HG03196 (cell line): ENCODE measurements at regions not wholly inside any gene's neighbourhood (a gene's known extent, or its start where the extent isn't known, plus 50 kb on each side); places are given as distances from the start of the nearest gene placed in this dataset.
"Not testable (repeated sequence)": the region's sequence is repeated elsewhere in the genome, so short reads cannot be mapped to it uniquely, and the experiment has no call there.

Experiments used
- ATAC-seq: cut with Tn5 transposase; IDR thresholded peaks from one replicate; pipeline ENCODE4 v1.9.1; 2021; ENCODE audit not compliant: unreplicated experiment

- no peak for ATAC-seq
Measured at GRCh38 chr15:81901319-81901718, 144.5 kb downstream of the MEX3B start.

GRCh38 chr15:81899730-81900129 lies 146.1 kb downstream of the MEX3B start:
- no peak for ATAC-seq

DNA sequence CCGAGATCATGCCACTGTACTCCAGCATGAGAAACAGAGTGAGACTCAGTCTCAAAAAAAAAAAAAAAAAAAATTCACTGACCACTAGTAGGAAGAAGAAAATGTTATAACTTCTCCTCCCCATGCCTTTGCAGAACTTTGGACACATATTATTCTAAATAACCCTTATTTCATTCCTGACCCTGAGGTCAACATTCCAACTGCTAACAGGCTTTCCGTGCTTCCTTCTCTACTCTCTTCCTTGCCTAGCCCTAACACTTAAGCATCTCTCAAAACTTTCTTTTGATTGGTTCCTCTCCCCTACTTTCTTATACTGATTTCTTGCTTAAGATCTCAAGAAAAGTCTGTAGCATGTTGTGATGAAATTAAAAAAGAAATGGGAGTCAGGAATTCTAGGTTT lies 146.8 kb downstream of the MEX3B start:
- no peak for ATAC-seq

DNA sequence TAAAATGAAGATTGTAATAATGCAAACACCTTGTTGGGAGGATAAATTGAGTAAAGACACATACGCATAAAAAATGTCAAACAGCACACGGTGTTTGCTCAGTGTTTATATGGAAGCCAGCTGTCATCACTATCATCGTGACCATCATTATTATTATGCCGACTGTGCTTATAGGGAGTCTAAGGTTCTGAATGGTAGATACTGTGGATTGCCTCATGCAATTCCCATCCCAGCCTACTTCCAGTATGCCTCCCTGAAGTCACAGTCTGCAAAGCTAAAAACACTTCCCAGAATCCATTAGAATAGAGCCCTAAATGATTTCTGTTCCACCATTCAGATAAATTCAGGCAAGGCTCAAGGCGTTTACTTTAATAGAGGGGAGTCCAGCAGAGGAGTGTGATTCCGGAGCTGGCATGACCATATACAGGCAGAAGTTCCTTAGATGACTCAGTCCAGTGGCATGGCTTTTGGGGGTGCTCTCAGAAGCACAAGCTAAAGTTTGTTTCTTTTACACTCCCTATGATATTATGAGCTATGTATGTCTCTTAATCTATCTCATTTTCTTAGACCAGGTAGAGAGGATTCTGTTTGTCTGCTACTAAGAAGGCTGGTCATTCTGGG lies 148.7 kb downstream of the MEX3B start:
- no peak for ATAC-seq

DNA sequence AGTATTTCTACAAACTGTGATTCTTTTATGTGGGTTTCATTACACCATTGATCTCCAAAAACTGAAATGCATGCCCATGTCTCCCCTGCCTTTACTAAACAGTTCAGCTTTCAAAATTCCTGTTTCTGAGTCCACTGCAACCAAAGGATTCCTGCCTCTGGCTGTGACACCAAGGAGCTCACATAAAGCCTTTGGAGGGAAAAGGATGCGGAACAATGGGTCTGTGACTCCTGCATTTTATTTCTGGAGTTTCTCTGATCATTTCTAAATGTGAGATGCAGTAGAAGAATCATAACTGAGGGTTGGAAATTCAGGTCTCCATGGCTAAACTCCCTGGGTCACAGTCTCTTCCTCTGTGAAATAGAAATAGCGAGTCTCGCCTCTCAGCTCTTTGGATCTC lies 149.5 kb downstream of the MEX3B start:
- ATAC-seq, result no peak

DNA sequence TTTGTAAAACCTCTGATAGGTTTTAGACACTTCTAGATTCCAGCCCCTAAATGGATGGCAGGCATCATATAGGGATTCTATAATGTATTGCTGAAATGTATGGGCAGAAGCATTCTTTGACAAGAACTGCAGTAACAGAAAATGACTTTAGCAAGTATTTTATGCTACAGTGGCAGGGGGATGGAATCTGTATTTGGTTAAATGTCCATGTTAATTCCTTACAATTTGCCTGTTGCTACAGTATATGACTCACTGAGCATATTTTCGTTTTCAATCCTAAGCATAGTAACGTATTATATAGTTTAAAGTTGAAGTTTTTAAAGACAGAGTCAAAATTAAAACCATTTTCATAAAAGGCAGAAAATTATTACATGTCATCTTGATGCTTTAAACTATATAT lies 150.1 kb downstream of the MEX3B start:
- no peak for ATAC-seq

DNA sequence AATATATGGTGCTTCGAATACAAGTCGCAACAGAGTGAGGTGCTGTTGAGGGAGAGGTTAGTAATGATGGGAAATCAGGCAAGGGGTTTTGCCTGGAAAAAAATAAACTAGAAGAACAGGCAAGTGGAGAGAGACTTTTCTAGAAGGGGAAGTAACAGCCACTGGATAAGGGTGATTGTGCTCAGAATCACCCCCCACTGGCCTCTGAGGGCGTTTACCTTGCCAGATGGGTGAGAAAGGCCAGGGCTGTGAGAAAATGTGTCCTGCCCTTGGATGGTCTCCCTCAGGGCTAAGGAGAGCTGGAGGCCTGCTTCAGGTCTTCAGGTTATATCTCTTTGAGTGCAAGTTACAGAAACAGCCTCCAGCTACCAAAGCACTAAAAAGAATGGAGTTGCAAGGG lies 151.8 kb downstream of the MEX3B start:
- no peak for ATAC-seq

DNA sequence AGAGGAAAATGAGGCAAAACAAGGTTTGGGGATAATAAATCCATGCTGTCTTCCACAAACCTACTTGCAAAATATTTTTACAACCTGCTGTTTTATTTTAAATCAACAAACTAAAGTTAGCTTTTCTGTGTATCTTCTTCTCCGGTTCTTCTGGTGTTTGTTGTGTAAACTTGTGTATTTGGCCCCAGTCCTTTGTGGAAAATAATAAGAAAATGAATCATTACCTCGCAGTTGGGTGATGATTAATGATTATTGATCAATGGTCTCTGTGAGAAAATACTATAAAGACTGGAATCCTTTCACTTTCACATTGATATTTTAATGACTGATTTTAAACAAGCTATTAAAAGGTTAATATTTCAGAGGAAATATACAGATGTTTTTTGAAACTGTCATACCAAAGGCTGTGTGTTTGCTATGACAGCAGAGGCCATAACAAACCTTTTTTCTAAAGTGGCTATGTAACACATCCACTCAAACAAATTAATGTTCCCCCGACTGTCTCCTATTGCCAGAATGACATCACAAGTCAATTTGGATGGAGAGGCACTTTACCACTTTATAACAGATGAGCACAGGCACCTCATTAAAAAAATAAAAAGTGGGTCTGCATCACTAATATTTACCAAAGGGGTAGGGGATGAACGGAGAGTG lies 152.5 kb downstream of the MEX3B start:
- no peak for ATAC-seq

DNA sequence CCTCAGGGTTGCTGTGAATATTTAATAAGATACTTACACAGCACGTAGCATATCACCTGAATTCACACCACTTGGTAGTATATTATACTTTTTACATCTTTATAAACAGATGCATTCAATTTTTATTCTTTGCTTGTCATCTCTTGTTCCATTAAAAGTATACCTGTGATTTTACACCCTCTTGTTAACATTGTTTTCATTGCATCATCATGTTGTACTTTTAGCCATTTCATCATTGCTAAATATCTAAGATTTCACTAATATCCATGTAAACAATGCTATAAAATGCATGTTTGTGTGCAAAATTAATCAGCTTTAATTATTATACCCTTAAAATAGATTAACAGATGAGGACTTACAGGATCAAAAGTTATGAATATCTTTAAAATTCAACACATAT lies 155.3 kb downstream of the MEX3B start:
- ATAC-seq, result no peak

DNA sequence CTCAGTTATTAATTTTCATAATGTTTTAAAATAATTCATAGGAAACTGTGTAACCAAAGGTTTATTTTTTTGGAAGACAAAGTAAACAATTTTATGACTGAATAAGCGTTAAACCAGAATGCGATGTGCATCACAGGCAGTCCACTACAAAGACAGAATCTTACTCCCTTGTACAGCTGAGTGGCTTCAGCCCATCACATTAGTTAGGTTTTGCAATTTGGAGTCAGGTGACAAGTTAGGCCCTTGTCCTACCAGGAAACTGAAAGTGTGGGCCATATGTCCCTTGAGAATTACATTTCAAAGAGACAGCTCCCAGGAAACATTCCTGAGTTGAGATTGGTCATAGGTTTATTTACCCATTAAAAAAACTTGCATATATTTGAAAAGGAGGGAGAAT lies 156.3 kb downstream of the MEX3B start:
- ATAC-seq, result no peak

- ATAC-seq, result no peak
Measured at GRCh38 chr15:81888748-81889484, 156.9 kb downstream of the MEX3B start.

DNA sequence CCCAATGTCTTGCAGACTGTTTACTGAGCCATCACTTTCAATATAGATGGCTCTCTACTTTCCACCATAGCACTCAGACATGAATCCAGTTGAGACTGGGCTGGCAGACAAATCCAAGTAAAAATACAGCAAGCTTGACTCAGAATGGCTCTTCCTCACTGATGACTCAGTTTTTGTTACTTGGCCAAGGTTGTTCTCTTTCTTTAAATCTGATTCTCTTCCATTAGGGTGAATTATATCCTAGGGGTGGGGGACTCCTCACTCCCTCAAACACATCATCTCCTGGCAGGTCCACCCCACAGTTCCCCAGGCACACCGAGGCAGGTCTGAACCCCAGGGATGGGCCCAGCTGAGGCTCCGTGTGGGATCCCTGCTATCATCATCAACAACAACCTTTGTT lies 157.9 kb downstream of the MEX3B start:
- ATAC-seq, result no peak

DNA sequence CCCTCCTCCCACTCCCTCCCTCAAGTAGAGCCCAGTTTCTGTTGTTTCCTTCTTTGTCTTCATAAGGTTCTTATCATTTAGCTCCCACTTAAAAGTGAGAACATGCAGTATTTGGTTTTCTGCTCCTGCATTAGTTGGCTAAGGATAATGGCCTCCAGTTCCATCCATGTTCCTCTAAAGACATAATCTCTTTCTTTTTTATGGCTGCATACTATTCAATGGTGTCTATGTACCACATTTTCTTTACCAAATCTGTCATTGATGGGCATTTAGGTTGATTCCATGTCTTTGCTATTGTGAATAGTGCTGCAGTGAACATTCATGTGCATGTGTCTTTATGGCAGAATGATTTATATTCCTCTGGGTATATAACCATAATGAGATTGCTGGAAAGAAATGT lies 158.6 kb downstream of the MEX3B start:
- not testable (repeated sequence) for ATAC-seq

GRCh38 chr15:81886591-81886990 lies 159.2 kb downstream of the MEX3B start:
- no peak for ATAC-seq

- ATAC-seq, result no peak
Measured at GRCh38 chr15:81886080-81886479, 159.7 kb downstream of the MEX3B start.

- no peak for ATAC-seq
Measured at GRCh38 chr15:81885135-81885534, 160.7 kb downstream of the MEX3B start.

GRCh38 chr15:81882504-81882903 lies 163.3 kb downstream of the MEX3B start:
- no peak for ATAC-seq

DNA sequence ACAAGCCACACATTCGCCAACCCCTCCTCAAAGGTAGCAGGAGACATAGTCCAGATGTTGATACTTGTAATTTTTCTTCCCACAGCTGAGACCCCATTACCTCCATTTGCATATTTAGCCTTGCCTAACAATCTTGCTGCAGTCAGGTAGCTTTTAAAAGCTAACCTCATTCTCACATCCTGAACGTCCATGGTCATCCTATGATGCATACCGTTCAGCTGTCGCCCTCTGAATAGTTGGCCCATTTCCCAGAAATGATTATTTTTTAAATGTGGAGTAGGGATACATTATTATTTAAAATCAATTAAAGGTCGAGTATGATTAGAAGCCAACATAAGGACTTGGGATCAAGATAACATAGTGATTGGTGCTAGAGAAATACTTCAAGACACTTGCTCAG lies 165.0 kb downstream of the MEX3B start:
- no peak for ATAC-seq

- no peak for ATAC-seq
Measured at GRCh38 chr15:81880314-81880713, 165.5 kb downstream of the MEX3B start.

DNA sequence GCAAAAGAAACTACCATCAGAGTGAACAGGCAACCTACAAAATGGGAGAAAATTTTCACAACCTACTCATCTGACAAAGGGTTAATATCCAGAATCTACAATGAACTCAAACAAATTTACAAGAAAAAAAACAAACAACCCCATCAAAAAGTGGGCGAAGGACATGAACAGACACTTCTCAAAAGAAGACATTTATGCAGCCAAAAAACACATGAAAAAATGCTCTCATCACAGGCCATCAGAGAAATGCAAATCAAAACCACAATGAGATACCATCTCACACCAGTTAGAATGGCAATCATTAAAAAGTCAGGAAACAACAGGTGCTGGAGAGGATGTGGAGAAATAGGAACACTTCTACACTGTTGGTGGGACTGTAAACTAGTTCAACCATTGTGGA lies 170.1 kb downstream of the MEX3B start:
- not testable (repeated sequence) for ATAC-seq

DNA sequence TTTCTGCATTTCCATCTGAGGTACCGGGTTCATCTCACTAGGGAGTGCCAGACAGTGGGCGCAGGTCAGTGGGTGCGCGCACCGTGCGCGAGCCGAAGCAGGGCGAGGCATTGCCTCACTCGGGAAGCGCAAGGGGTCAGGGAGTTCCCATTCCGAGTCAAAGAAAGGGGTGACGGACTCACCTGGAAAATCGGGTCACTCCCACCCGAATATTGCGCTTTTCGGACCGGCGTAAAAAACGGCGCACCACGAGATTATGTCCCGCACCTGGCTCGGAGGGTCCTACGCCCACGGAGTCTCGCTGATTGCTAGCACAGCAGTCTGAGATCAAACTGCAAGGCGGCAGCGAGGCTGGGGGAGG lies 175.1 kb downstream of the MEX3B start:
- not testable (repeated sequence) for ATAC-seq

- not testable (repeated sequence) for ATAC-seq
Measured at GRCh38 chr15:81870062-81870745, 175.6 kb downstream of the MEX3B start.
